NCI-H345 (cell line): ENCODE measurements at regions not wholly inside any gene's neighbourhood (a gene's known extent, or its start where the extent isn't known, plus 50 kb on each side); places are given as distances from the start of the nearest gene placed in this dataset.

ENCODE experiments used
- DNase-seq: peaks from one replicate; lab custom pipeline; 2025; lab: John Stamatoyannopoulos, UW

DNA sequence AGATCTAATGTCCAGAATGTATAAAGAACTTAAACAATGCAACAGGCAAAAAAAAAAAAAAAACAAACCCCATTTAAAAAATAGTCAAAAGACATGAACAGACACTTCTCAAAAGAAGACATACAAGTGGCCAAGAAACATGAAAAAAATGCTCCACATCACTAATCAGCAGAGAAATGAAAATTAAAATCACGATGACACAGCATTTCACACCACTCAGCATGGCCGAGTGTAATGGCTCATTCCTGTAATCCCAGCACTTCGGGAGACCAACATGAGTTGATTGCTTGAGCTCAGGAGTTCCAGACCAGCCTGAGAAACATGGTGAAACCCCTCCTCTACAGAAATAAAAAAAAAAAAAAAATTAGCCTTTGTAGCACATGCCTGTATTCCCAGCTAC lies 701.4 kb upstream of the NRSN1 start:
- no peak for DNase-seq

DNA sequence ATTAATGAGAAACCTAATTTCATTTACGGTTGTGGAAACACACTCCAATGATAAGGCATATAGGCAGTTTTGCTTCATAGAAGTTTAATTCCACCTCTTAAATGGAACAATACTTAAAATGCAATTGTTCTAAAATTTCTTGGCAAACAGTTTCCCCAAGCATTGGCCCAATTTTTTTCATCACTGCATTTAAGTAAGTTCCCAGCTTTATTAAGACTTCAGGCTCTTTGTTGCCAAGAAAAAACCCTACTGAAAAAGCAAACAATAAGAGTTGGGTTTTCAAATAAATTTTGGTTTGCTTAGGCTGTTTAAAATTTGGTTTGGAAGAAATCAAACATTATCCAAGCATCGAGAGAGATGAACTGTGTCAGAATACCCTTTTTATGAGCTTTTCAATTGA lies 690.9 kb upstream of the NRSN1 start:
- DNase-seq, result no peak

DNA sequence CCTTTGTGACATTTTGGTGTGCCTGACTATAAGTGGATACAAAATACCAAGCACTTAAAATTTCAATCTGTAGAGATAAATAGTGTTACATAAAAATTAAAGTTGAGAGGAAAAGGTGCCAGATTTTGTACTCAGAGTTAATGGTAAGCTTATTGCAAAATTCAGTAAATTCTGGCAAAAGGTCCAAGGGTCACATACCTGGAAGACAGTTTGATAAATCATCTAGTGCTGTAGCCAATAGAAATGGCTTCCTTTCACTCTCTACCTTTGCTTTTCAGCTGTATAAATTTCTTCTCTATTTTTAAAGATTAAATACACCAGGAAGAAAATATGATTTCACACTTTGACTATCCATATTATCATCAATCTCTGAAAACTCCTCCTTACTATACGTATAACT lies 690.2 kb upstream of the NRSN1 start:
- DNase-seq, result no peak

DNA sequence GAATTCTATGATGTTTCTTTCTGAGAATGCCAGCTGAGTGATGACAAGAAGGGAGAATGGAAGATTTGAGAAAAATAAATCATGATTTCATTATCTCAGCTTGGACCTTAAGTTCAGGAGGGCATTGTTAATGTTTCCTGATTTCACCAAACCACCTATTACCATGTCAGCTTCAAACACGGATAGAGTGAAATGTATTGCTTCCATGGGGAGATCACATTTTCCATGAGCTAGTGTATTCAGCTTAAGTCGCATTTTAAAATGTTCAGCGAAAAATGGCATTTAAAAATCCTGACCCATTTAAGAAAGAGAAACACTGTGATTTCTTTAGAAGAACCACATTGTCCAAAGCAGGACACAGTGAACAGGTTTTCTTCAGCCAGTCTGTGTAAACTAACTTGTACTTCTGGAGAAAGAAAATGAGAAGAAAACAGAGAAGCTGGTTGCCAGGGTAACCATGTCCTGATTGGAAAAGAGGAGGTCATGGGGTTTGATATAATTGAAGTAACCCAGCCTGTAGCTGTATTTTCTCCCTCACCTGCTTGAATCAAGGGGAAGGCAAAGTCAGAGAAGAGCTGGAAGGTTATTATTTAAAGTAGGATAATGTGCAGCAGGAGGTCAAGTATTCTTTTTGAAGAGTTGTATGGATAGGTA lies 684.1 kb upstream of the NRSN1 start:
- no peak for DNase-seq

DNA sequence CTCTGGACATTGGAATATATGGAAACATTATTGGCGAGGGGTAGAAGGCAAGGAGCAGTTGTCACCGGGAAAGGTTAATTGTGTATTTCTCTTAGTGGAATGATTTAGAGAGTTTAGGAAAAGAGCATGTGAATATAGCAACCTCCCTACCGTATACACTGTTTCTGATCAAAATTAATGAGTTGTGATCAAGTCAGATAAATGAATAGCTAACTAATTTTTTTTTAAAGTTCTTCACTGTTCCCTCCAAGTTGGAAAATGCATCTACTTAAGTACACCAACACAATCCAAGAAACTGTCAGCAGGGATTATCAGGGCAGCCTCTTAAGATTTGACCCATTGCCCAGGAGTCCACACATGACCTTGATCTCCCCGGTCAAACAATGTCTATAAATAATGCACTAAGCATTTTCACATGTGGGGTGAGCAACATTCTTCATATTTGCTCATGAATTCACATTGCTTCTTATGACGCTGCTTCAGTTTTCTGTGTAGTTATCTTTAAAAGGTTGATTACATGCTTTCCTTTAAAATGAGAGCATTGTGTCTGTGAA lies 680.8 kb upstream of the NRSN1 start:
- DNase-seq, result no peak

DNA sequence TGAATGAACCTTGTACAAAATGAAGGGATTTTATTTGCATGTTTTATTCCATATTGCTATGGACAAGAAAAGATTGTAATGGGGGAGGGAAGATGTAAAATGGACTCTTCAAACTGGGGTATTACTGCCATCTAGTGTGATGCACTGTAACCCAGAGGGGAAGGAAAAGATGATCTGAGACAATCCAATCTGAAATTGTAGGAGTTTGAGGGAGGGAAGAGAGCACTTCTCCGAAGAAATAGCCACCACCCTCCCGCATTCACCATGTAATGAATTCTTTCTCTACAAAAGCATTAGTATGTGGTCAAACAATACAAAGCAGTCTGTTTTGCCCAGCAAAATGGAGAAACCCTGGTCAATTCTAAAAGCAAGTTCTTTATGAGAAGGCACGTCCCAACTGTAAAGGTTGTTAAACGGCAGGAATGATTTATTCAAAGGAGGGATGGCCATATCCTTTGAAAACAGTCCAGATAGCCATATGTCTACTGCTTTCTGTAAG lies 679.5 kb upstream of the NRSN1 start:
- DNase-seq, result peak; percentile 62

DNA sequence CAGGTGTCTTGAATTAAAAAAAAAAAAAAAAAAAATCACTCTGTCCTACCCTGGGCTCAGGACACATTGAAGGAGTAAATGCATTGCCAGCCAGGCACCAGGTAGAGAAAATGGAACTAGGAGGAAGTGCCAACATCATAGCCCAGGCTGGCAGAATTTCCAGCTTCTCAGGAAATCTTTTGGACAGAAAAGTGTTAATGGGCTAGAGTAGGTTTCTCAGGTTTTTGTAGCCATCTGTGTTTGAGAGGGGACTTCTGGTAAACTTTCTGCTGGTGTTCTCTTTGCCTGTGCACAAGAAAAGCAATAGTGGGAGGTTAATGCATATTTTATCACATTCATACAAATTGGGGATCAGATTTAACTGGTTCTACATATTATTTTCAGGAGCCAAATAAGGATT lies 678.3 kb upstream of the NRSN1 start:
- no peak for DNase-seq

DNA sequence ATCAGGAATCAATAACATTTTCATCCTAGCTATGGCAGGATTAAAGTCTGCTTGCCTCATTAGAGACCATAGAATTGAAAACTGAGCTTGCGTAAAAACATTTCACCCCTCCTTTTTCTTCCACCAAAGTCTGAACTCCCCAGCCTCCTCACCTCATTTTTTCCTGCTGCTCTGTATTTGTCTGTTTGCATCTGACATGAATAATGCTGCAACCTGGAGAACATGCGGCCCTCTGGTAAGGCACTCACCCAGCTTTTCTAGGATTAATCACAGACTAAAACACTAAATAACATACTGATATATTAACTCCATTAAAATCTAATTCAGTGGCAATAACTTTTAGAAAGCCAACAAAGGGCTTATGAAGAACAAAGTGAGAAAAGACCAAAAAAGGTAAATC lies 677.7 kb upstream of the NRSN1 start:
- DNase-seq, result no peak

DNA sequence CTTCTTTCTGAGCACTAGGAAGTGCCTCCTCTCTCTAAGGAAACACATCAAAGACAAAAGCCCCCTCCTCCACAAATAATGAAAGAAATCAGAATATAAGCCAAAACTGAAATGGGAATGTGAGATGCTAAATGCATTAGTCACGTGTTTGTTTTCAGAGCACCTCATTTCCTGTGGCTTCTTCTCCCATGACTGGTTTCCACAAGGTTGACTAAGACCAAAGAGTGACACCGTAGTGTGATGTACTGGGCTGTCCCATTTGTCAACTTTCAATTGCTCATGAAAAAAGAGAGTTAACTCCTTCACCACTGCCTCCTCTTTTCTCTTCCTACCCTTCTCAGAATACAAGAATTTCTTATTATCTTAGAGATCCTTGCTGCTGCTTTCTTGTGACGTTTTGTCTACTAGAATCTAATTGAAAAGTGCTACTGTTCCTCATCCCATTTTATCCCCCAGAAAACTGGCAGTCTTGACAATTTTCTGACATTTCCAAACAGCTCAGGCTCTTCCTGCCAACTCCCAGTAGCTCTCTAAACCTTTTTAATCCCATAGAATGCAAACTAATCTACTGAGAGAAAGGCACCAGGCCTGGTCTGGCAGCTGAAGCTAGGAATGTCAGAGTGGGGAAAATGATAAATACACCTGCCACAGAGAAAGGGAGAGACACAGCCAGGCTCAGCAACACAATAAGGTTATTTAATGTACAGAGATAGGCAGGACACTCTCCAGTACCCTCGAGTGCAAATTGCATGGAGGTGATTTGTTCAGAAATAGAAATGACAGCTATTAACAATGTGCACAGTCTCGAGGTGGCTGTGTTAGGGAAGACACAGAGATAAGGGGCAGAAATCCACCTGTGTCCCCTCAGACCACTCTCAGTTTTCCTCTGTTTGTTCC lies 671.7 kb upstream of the NRSN1 start:
- DNase-seq, result peak; percentile 50

DNA sequence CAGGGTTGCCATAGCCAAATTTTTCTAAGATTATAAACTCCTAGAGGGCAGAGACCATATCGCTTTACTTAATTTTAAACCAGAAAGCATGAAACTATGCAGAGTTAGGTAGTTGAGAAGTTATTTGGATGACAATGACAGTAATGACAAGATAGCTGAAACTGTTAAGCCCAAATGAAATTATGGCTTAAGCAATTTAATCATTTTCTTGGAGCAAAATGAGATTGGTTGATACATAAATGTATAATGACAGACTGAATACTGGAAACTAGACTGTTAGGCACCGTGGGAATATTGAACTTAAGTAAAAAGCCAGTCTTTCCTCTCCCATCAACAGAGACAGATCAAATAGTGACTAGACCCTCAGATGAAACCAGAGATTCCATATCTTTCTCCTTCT lies 670.3 kb upstream of the NRSN1 start:
- DNase-seq, result no peak

DNA sequence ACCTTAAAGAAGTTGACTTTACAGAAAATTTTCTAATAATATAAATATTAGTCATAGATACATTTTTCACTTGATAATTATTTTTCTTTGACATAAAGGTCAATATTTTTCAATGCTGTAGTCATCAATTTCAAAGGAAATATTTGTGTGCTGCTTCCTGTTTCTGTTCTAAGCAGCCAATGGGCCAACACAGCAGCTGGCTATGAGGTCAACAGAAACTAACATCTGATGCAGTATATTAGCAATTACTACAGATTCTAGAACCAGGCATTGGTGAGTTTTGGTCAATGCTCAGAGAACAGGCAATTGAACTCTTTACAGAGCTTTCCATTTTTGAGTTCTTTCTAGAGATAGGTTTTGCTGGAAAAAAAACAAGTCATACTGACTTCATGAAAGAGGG lies 669.6 kb upstream of the NRSN1 start:
- no peak for DNase-seq

DNA sequence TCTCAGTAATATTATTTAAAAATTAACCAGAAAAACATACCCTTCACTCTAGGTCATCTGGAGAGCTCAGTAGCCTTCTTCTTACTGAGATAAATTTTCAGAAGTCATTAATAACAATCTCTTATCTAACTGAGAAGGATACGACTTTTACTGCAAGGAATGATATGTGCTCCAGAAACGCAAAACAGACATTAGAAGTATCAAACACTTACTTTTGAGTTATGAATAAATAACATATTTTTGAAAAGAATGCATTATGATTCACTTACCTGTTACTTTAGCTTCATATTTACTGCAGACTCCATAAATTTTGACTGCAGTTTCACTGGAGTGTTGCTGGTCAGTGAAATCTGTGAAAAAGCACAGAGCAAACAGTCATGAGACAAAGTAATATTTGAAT lies 668.7 kb upstream of the NRSN1 start:
- no peak for DNase-seq

DNA sequence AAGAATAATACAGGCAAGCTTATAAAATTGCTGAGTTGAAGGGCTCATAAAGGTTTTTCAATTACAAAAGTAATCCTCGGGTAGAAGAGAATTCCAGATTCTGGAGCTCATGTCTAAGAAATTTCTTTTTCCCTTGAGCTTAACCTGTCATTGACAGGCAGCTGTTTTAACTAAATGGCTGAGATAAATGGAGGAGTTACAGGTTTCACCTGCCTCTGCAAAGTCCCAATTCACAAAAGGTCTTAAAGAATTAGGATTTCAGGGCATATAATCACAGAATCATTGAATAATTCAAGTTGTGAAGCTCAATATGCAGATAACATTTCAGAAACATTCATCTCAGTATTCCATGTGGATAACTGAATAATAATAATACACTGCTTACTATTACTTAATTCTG lies 660.1 kb upstream of the NRSN1 start:
- DNase-seq, result no peak

DNA sequence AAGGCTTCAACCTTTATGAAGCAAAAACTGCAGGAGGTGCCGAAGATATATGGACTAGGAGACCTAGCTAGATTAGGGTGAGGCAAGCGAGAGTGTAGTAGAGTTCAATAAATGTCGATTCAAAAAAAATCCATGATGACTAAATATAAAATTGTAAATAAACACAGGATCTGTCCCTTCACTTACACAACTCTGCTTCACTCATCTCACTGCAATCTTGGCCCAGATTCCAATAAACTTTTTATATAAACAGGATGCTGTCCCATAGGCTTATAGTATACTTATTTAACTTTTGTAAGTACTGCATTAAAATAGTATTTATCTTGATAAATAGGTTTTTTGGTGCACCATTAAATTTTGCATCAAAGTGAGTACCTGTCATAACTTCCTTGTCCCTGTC lies 648.4 kb upstream of the NRSN1 start:
- DNase-seq, result no peak

DNA sequence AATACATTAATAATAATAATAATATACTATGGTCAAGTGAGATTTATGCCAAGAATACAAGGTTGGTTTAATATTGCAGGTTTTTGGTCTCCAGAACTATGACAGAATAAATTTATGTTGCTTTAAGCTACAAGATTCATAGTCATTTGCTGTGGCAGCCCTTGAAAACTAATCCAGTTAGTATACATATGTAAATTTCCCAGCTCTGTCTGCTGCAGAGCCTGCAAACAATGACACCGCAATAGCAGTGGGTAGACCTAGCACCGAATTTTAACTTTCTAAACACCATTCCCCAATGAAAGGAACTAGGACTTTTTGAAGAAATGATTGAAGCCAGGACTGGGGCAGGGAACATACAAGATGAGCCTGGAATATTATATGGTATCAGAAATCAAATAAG lies 647.7 kb upstream of the NRSN1 start:
- DNase-seq, result no peak

DNA sequence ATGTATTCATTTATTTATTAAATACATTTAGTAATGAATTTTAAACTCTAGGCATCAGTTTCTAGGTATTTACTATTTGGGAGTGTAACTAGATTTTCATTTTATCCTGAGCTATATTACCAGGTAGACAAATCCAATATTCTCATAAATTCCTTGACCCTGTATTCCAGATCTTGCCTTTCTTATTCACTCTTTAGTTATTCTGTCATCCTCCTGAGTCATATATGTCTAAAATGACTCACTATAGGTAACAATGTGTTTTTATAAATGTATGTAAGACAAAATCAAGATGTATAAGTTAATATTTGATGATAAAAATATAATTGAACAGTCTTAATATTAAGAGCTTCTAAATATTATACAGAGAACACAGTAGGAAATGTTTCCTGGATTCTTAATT lies 642.1 kb upstream of the NRSN1 start:
- no peak for DNase-seq

DNA sequence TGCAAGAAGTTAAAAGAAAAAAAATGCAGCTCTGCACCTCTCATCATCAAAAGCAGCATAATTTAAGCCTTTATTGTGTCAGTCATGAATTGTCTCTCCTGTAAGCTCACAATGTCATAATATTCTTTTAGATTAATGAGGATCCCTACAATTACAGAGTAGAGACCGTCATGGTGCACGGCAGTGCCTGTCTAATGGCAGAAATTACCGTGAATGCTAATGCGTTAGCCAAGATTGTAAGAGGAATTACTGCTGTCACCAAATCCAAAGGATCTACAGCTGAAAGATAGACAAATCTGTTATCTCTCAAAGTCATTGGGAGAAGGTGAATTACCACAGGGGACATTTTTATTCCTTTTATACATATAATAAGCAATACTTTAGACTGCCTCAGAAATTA lies 631.6 kb upstream of the NRSN1 start:
- no peak for DNase-seq

DNA sequence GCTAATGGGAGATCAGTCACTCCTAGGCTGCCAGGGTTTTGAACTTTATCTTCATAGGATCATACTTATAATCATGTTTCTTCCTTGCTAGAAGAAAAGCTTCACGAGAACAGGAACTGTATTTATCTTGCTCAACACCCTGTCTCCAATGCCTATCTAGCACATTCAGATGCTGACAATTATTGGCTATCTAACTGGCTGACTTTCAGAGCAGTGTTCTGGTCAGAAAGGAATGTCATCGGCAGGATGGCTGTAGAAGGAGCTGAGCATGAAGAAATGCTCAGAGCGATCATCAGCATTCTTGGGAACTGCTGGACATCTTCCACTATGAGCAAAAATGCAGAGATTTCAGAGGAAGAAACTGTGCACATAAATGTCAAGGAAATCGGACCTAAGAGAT lies 628.0 kb upstream of the NRSN1 start:
- DNase-seq, result no peak

DNA sequence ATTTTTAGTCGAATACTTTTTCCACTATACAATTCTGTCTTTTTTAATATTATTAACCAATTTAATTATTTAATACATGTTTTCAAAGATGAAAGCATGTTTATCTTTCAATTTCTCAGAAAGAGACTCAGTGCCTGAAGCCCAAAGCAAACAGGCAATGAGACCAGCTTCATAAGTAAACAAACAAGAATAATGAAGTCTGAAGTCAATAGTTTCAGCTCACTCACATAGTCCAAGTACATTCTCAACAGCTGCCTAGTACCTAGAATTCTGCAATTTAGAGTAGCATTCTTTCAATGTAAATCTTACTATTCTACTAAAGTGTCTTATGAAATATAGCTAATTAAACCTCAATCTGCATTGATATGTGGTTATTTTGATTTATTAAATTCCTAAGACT lies 626.5 kb upstream of the NRSN1 start:
- DNase-seq, result peak; percentile 12

DNA sequence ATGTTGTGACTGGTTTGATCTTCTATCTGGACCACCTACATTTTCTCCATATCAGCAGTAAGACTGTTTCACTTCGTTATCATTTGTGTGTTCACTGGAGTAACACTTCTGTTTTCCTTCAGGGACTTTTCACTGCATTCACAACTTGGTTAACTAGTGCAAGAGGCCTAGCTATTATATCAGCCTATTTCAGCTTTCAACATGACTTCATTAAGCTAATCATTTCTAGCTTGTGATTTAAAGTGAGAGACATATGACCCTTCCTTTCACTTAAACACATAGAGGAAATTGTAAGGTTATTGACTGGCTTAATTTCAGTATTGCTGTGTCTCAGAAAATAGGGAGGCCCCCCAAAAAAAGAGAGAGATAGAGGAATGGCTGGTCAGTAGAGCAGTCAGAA lies 622.8 kb upstream of the NRSN1 start:
- DNase-seq, result no peak

DNA sequence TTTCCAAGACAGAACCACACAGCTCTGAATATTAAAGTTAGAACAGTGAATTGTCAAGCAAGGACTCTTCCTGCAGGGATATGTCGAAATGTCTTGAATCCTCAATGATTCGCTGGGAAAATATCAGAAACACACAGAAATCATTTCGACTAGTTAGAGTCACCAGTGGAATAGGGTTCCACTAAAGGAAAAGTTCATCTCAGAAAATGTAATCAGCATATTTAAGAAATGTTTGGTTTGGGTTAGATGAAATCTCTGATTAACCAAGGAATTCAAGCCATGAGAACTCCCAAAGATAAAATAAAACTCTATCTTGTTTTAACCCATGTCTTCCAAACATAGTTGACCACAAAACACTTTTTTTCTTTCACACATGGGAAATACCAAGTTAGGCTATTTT lies 621.0 kb upstream of the NRSN1 start:
- DNase-seq, result no peak

DNA sequence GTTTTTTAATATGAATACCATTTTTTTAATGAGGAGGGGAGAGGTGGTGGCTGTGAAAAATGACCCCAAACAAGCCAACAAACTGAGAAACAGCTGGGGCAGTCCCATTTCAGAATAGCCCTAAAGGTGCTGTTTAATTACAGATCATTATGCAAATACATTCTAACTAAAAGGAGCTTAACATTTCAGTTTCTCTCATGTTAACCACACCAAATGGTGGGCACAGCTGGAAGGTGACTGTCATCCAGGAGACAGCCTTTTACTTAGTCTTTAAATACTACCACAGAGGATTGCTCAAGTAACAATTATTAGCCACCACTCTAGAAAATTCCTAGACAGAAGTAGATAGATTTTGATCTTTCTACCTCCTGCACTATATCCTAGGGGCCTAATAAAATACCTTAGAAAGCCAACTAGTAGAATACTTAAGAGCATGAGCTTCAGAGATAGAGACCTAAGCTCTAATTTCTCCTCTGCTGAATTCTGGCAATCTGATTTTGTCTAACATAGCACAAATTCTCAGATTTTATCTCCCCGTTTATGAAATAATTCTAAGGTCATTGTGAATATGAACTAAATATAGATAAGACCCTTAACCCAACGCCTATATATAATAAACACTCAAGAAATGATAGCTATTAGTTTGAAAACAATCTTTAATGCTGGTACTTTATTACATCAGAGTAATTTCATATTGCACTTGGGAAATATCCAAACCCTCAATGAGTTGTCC lies 615.1 kb upstream of the NRSN1 start:
- DNase-seq, result no peak

DNA sequence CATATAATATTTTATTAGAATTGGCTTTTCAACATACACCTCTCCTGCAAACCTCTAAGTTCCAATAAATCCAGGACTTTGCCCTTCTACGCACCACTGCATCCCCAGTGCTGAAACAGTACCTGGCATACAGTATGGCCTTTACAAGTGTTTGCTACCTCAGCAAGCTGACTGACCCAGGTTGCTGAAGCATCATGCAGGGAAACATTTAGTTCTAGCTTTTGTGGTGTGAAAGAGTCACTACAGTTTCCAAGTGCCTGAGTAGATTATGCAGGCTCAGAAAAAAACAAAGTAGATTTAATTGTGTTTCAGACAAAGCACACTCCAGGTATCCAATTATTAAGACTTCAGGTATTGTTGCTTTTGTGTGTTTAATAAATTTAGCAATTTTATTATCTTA lies 614.2 kb upstream of the NRSN1 start:
- peak; percentile 37 for DNase-seq
